Large intestine (tissue), 3 donors: ENCODE measurements at regions not wholly inside any gene's neighbourhood (a gene's known extent, or its start where the extent isn't known, plus 50 kb on each side); places are given as distances from the start of the nearest gene placed in this dataset.

Experiments
- DNase-seq, 2 donors: peaks; one replicate each; pipeline versions ENCODE4 v3.0.0 to v3.0.0-alpha.2; 2013
- H3K27ac ChIP-seq: one replicate; pipeline ENCODE4 v1.5.1; 2013; ENCODE audit warnings: low read length
- H3K27me3 ChIP-seq: 2 replicates; pipeline ENCODE4 v1.6.1; 2013; ENCODE audit warnings: low read length; ENCODE audit not compliant: control insufficient read depth, insufficient read depth
- H3K36me3 ChIP-seq: 2 replicates; pipeline ENCODE4 v1.6.1; 2013; ENCODE audit warnings: low read length; ENCODE audit not compliant: control insufficient read depth, insufficient read depth
- H3K4me1 ChIP-seq: one replicate; pipeline ENCODE4 v1.6.1; 2013; ENCODE audit warnings: low read length; ENCODE audit not compliant: control insufficient read depth, insufficient read depth
- H3K4me3 ChIP-seq: one replicate; pipeline ENCODE4 v1.5.1; 2013; ENCODE audit warnings: low read length
- H3K9me3 ChIP-seq: one replicate; pipeline ENCODE4 v1.6.1; 2013; ENCODE audit warnings: mild to moderate bottlenecking, low read depth, low read length, moderate library complexity; ENCODE audit not compliant: control insufficient read depth
- WGBS: methylation state at CpG from one replicate; pipeline ENCODE4 v1.1.5; 2013; ENCODE audit warnings: low lambda C conversion rate; ENCODE audit not compliant: insufficient coverage; 5-methylcytosine and 5-hydroxymethylcytosine counted together

GRCh38 chr19:30778961-30779715 is 407.0 kb downstream of the ZNF536 start:
- Histone ChIP-seq H3K36me3 (no peaks in the 10 kb centered on the region), H3K27ac (no peak overlapping the region), H3K4me3 (no peak overlapping the region), H3K4me1 (no peaks in the 10 kb centered on the region), H3K9me3 (no peaks in the 10 kb centered on the region), H3K27me3 (no peaks in the 10 kb centered on the region)
- no peak for DNase-seq
- WGBS = no CpG with 5 or more reads among the region's 14 CpGs

DNA sequence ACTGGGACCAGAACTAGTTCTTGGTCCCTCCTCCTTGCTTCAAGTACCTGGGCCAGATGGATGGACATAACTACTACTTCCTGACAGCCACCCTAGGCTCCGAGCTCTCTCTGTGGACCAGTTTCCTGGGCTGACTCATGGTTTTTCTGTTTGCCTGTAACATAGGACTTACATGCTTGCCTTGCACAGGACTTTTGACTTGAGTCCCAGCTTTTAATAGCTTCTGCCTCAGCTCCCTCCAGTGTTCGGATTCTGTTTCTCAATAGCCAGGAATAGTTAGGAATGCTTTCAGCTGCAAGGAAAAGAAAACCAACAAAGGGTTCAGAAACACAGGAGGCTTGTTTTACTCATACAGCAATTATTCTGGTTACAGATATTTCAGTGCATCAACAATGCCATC is 405.9 kb downstream of the ZNF536 start:
- Histone ChIP-seq H3K4me3 (no peak overlapping the region), H3K9me3 (no peaks in the 10 kb centered on the region), H3K4me1 (no peaks in the 10 kb centered on the region), H3K27me3 (no peaks in the 10 kb centered on the region), H3K36me3 (no peaks in the 10 kb centered on the region), H3K27ac (no peak overlapping the region)
- no CpG with 5 or more reads among the region's 2 CpGs for WGBS
- no peak for DNase-seq

DNA sequence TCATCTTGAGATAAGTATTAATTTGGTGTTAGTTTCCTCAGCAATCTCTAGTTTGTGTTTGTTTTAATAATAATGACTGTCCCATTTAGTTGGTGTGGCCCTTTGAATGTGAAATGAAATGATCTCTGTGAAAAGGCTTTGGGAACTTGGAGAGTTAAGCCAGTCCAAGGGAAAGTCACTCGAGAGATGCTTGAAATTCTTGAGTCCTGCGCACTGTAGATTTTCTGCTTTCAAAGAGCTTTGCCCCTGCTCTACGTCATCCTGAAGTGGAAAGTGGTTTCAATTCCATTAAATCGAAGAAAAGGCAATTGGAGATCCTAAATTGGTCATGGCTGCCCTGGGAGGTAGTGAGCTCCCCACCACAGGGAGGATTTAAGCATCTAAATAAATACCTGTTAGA is 403.8 kb downstream of the ZNF536 start:
- H3K9me3 ChIP-seq = no peaks in the 10 kb centered on the region
- H3K36me3 ChIP-seq = no peaks in the 10 kb centered on the region
- no peaks in the 10 kb centered on the region for H3K4me1 ChIP-seq
- no CpG with 5 or more reads among the region's 4 CpGs for WGBS
- H3K4me3 ChIP-seq = no peak overlapping the region
- no peaks in the 10 kb centered on the region for H3K27me3 ChIP-seq
- no peak for DNase-seq
- no peak overlapping the region for H3K27ac ChIP-seq

GRCh38 chr19:30774252-30774766 is 402.1 kb downstream of the ZNF536 start:
- H3K4me3 ChIP-seq = no peak overlapping the region
- no peak overlapping the region for H3K27ac ChIP-seq
- WGBS = no CpG with 5 or more reads among the region's 3 CpGs
- DNase-seq = no peak
- no peaks in the 10 kb centered on the region for H3K36me3 ChIP-seq
- H3K4me1 ChIP-seq = no peaks in the 10 kb centered on the region
- H3K9me3 ChIP-seq = no peaks in the 10 kb centered on the region
- H3K27me3 ChIP-seq = no peaks in the 10 kb centered on the region

- no peak overlapping the region for H3K27ac ChIP-seq
- H3K9me3 ChIP-seq = no peaks in the 10 kb centered on the region
- WGBS = 71% methylated on average over 1 of the region's 2 CpGs
- H3K4me1 ChIP-seq = no peaks in the 10 kb centered on the region
- DNase-seq = no peak
- H3K36me3 ChIP-seq = no peaks in the 10 kb centered on the region
- no peaks in the 10 kb centered on the region for H3K27me3 ChIP-seq
- no peak overlapping the region for H3K4me3 ChIP-seq
Observed at GRCh38 chr19:30762651-30763050, 390.5 kb downstream of the ZNF536 start.

DNA sequence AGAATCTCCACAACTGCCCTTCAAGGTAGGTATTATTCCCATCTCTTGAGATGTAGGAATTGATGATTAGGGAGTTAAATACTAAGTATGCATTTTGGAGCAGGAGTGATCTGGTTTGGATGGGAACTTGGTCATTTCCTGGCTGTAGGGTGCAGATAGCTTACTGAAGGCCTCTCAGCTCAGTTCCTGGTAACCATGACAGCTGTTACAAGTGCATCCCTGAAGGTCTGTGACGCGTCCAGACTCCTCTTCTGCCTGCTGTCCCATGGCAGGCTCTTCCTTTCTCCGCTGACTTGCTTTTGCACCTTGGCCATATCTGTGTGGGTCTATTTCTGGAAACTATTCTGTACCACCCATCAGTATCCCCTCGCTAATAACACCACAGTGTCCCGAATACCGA is 387.8 kb downstream of the ZNF536 start:
- no peak for DNase-seq
- H3K9me3 ChIP-seq = no peaks in the 10 kb centered on the region
- H3K4me3 ChIP-seq = no peak overlapping the region
- WGBS = 100% methylated on average over 1 of the region's 6 CpGs
- H3K36me3 ChIP-seq = no peaks in the 10 kb centered on the region
- H3K27ac ChIP-seq = no peak overlapping the region
- no peaks in the 10 kb centered on the region for H3K4me1 ChIP-seq
- no peaks in the 10 kb centered on the region for H3K27me3 ChIP-seq

DNA sequence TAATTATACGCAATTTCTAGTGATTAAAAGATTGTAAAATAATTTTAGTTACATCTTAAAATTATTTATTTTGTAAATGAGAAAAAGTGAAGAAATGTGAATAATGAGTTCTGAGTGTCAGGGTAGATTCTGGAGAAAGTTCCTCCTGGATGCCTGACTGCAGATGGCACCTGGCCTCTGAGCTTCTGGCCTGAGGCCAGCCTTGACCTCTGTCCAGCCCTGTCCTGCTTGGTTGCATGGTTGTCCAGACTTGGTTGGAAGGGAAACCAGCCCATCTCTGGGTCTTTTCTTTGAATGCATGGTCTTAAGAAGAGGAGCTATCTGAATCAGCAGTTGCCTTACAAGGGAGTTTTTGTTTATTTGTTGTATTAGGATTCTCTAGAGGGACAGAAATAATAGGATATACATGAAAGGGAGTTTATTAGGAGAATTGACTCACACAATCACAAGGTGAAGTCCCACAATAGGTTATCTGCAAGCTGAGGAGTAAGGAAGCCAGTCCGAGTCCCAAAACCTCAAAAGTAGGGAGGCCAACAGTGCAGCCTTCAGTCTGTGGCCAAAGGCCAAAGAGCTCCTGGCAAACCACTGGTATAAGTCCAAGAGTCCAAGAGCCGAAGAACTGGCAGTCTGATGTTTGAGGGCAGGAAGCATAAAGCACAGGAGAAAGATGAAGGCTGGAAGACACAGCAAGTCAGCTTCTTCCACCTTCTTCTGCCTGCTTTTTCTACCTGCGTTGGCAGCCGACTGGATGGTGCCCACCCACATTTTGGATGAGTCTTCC is 385.8 kb downstream of the ZNF536 start:
- H3K4me3 ChIP-seq = no peak overlapping the region
- H3K9me3 ChIP-seq = no peaks in the 10 kb centered on the region
- no peaks in the 10 kb centered on the region for H3K36me3 ChIP-seq
- H3K27me3 ChIP-seq = no peaks in the 10 kb centered on the region
- WGBS = 100% methylated on average over 1 of the region's 5 CpGs
- H3K4me1 ChIP-seq = no peaks in the 10 kb centered on the region
- H3K27ac ChIP-seq = no peak overlapping the region
- DNase-seq = no peak

- Histone ChIP-seq H3K4me1 (no peaks in the 10 kb centered on the region), H3K9me3 (no peaks in the 10 kb centered on the region), H3K36me3 (no peaks in the 10 kb centered on the region), H3K27me3 (no peaks in the 10 kb centered on the region), H3K4me3 (no peak overlapping the region), H3K27ac (no peak overlapping the region)
- no CpG with 5 or more reads among the region's 10 CpGs for WGBS
- no peak for DNase-seq
Observed at GRCh38 chr19:30757104-30757836, 385.1 kb downstream of the ZNF536 start.

GRCh38 chr19:30755581-30755980 is 383.4 kb downstream of the ZNF536 start:
- no peaks in the 10 kb centered on the region for H3K27me3 ChIP-seq
- no peaks in the 10 kb centered on the region for H3K4me1 ChIP-seq
- DNase-seq = no peak
- H3K4me3 ChIP-seq = no peak overlapping the region
- WGBS = no CpG with 5 or more reads among the region's 7 CpGs
- H3K36me3 ChIP-seq = no peaks in the 10 kb centered on the region
- no peak overlapping the region for H3K27ac ChIP-seq
- H3K9me3 ChIP-seq = no peaks in the 10 kb centered on the region

- no peak overlapping the region for H3K4me3 ChIP-seq
- H3K27ac ChIP-seq = no peak overlapping the region
- no peaks in the 10 kb centered on the region for H3K4me1 ChIP-seq
- no peaks in the 10 kb centered on the region for H3K9me3 ChIP-seq
- H3K36me3 ChIP-seq = no peaks in the 10 kb centered on the region
- no CpG with 5 or more reads among the region's 1 CpG for WGBS
- no peaks in the 10 kb centered on the region for H3K27me3 ChIP-seq
- DNase-seq = no peak
Observed at GRCh38 chr19:30754162-30754561, 382.0 kb downstream of the ZNF536 start.
